Tongue (tissue), 1 donor: ENCODE measurements at regions not wholly inside any gene's neighbourhood (a gene's known extent, or its start where the extent isn't known, plus 50 kb on each side); places are given as distances from the start of the nearest gene placed in this dataset.
"Not testable (repeated sequence)": the region's sequence is repeated elsewhere in the genome, so short reads cannot be mapped to it uniquely, and the experiment has no call there.

Experiments
- DNase-seq: peaks from one replicate; pipeline ENCODE4 v3.0.0-alpha.2; 2015

- peak; percentile 17 for DNase-seq
These were observed 1858.6 kb upstream of the CDH9 start for GRCh38 chr5:28896949-28897348.

- no peak for DNase-seq
These were observed 1842.5 kb upstream of the CDH9 start for GRCh38 chr5:28880936-28881335.

- no peak for DNase-seq
These were observed 1838.7 kb upstream of the CDH9 start for GRCh38 chr5:28877050-28877449.

- no peak for DNase-seq
These were observed 1825.6 kb upstream of the CDH9 start for GRCh38 chr5:28864006-28864405.

GRCh38 chr5:28862860-28863196, 1824.4 kb upstream of the CDH9 start:
- no peak for DNase-seq

- no peak for DNase-seq
These were observed 1823.9 kb upstream of the CDH9 start for GRCh38 chr5:28862137-28862859.

- no peak for DNase-seq
These were observed 1817.2 kb upstream of the CDH9 start for GRCh38 chr5:28855626-28856025.

GRCh38 chr5:28850320-28850921, 1812.0 kb upstream of the CDH9 start:
- no peak for DNase-seq

GRCh38 chr5:28831042-28831441, 1792.7 kb upstream of the CDH9 start:
- DNase-seq = no peak

GRCh38 chr5:28823231-28823630, 1784.8 kb upstream of the CDH9 start:
- DNase-seq = no peak

- no peak for DNase-seq
These were observed 1783.7 kb upstream of the CDH9 start for GRCh38 chr5:28822071-28822470.

GRCh38 chr5:28810751-28811136, 1772.4 kb upstream of the CDH9 start:
- DNase-seq = no peak

- no peak for DNase-seq
These were observed 1771.7 kb upstream of the CDH9 start for GRCh38 chr5:28809811-28810750.

GRCh38 chr5:28808967-28809810, 1770.8 kb upstream of the CDH9 start:
- DNase-seq = no peak

- no peak for DNase-seq
These were observed 1768.9 kb upstream of the CDH9 start for GRCh38 chr5:28807195-28807729.

GRCh38 chr5:28799035-28799434, 1760.6 kb upstream of the CDH9 start:
- not testable (repeated sequence) for DNase-seq

GRCh38 chr5:28788954-28789353, 1750.6 kb upstream of the CDH9 start:
- DNase-seq = no peak

- DNase-seq = no peak
These were observed 1741.8 kb upstream of the CDH9 start for GRCh38 chr5:28780083-28780692.

GRCh38 chr5:28779161-28779754, 1740.9 kb upstream of the CDH9 start:
- peak; percentile 4 for DNase-seq

- no peak for DNase-seq
These were observed 1731.9 kb upstream of the CDH9 start for GRCh38 chr5:28770307-28770706.

GRCh38 chr5:28766565-28767158, 1728.3 kb upstream of the CDH9 start:
- DNase-seq = peak; percentile 71
